ENCODE measurements at regions not wholly inside any gene's neighbourhood (a gene's known extent, or its start where the extent isn't known, plus 50 kb on each side); places are given as distances from the start of the nearest gene placed in this dataset.

DNA sequence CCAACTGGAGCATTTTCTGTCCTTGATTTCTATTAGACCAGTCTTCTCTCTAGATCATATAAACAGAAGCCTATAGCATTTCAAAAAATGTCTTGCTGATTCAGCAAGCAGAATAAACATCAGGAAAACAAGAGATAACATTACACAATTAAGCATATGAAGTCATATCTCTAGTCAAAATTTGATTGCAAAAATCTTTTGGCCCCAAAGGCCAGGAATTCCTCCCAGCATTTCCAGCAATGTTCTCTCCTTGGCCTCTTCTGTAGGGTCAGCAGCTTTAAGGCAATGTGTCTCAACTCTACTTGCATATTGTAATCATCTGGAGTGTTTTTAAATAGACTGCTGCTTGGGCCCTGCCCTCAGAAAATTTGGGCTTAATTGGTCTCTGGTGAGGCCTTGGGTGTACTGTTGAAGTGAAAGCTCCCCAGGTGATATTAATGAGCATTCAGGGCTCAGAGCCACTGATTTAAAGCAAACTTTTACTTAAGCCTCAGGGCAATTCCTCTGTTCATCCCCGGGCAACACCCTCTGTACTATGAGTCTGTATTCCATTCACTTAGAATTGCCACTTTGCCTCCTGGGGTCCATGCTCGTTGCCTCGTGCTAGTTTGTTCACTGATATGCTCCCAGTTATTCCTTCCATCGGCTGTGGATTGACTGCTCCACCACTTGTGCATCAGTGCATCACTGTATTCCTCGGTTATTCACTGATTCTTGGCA, 1072.6 kb downstream of the ROBO2 start:
- no peaks in the 10 kb centered on the region for H3K79me2 ChIP-seq (ENCODE audit: insufficient read depth, low read length)
- H3K4me1 ChIP-seq (ENCODE audit: insufficient read depth, low read length, poor library complexity, severe bottlenecking), result no peaks in the 10 kb centered on the region
- H3K9me3 ChIP-seq (ENCODE audit: insufficient read depth, low read depth, low read length), result no peaks in the 10 kb centered on the region
- no peak overlapping the region for H2AFZ ChIP-seq (ENCODE audit: low read length)
- H3K36me3 ChIP-seq (ENCODE audit: insufficient read depth, low read length), result no peaks in the 10 kb centered on the region
- no peaks in the 10 kb centered on the region for H3F3A ChIP-seq (ENCODE audit: low read depth)
- TF ChIP-seq, protein P1, sequence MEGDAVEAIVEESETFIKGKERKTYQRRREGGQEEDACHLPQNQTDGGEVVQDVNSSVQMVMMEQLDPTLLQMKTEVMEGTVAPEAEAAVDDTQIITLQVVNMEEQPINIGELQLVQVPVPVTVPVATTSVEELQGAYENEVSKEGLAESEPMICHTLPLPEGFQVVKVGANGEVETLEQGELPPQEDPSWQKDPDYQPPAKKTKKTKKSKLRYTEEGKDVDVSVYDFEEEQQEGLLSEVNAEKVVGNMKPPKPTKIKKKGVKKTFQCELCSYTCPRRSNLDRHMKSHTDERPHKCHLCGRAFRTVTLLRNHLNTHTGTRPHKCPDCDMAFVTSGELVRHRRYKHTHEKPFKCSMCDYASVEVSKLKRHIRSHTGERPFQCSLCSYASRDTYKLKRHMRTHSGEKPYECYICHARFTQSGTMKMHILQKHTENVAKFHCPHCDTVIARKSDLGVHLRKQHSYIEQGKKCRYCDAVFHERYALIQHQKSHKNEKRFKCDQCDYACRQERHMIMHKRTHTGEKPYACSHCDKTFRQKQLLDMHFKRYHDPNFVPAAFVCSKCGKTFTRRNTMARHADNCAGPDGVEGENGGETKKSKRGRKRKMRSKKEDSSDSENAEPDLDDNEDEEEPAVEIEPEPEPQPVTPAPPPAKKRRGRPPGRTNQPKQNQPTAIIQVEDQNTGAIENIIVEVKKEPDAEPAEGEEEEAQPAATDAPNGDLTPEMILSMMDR (conservative IDR thresholded peaks at IDR 0.05; ENCODE audit: low read length), result no peak
- no peak for TF ChIP-seq EZH2phosphoT487 (IDR thresholded peaks at IDR 0.05; ENCODE audit: borderline replicate concordance)
- no peaks in the 10 kb centered on the region for H3K9me2 ChIP-seq (replicated peaks; ENCODE audit: low read depth, low read length)
- no peaks in the 10 kb centered on the region for H4K20me1 ChIP-seq (ENCODE audit: insufficient read depth, low read length, poor library complexity, severe bottlenecking)
- H3K9ac ChIP-seq (ENCODE audit: low read depth, low read length, poor library complexity, severe bottlenecking), result no peak overlapping the region
- H3K4me3 ChIP-seq (ENCODE audit: low read length, poor library complexity, severe bottlenecking), result no peak overlapping the region
- no peaks in the 10 kb centered on the region for H3K27me3 ChIP-seq (ENCODE audit: insufficient read depth, low read length, poor library complexity, severe bottlenecking)
- no peak overlapping the region for H3K4me2 ChIP-seq (ENCODE audit: low read depth, low read length, poor library complexity, severe bottlenecking)

DNA sequence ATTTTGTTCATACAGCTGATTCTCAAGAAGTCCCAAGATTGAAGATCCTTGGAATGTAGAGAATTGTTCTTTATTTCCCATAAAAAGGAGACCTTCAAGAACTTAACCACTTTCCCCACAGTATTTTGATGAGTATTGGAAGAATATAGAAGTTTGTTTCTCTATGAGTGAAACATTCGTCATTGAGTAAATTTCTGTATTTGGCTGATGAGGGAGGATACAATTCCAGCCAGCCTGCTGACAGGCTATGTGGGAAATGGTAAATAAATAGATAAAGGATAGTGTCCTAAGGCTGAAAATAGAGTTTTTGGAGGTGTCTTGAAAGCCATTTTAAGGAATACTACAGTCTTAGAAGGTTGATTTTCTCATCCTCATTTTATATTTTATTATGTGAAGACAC, 1076.1 kb downstream of the ROBO2 start:
- H2AFZ ChIP-seq (ENCODE audit: low read length), result no peak overlapping the region
- H3K4me3 ChIP-seq (ENCODE audit: low read length, poor library complexity, severe bottlenecking), result no peak overlapping the region
- no peaks in the 10 kb centered on the region for H4K20me1 ChIP-seq (ENCODE audit: insufficient read depth, low read length, poor library complexity, severe bottlenecking)
- H3K36me3 ChIP-seq (ENCODE audit: insufficient read depth, low read length), result no peaks in the 10 kb centered on the region
- no peaks in the 10 kb centered on the region for H3K9me2 ChIP-seq (replicated peaks; ENCODE audit: low read depth, low read length)
- no peaks in the 10 kb centered on the region for H3F3A ChIP-seq (ENCODE audit: low read depth)
- no peaks in the 10 kb centered on the region for H3K79me2 ChIP-seq (ENCODE audit: insufficient read depth, low read length)
- TF ChIP-seq, protein P1 (conservative IDR thresholded peaks at IDR 0.05; ENCODE audit: low read length), result no peak
- TF ChIP-seq EZH2phosphoT487 (IDR thresholded peaks at IDR 0.05; ENCODE audit: borderline replicate concordance), result no peak
- H3K4me1 ChIP-seq (ENCODE audit: insufficient read depth, low read length, poor library complexity, severe bottlenecking), result no peaks in the 10 kb centered on the region
- H3K27me3 ChIP-seq (ENCODE audit: insufficient read depth, low read length, poor library complexity, severe bottlenecking), result no peaks in the 10 kb centered on the region
- H3K9ac ChIP-seq (ENCODE audit: low read depth, low read length, poor library complexity, severe bottlenecking), result no peak overlapping the region
- no peak overlapping the region for H3K4me2 ChIP-seq (ENCODE audit: low read depth, low read length, poor library complexity, severe bottlenecking)
- no peaks in the 10 kb centered on the region for H3K9me3 ChIP-seq (ENCODE audit: insufficient read depth, low read depth, low read length)

DNA sequence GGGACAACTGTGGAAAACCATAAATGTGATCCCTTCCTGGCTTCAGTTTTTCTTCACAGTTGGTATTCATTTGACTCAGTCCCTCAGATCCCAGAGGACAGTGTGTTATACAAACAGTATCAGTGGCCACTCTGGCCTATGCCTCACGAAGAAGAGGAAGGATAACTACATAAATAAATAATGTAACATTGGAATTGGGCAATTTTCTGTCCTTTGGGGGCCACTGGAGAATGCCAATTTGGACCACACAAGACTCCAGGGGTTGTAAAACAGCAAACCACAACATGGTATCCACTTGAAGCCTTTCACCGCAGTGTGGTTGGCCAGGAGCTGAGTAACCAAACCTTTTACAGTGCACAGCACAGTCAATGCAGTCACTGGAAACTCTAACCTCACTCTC, 1077.0 kb downstream of the ROBO2 start:
- no peaks in the 10 kb centered on the region for H4K20me1 ChIP-seq (ENCODE audit: insufficient read depth, low read length, poor library complexity, severe bottlenecking)
- no peaks in the 10 kb centered on the region for H3K79me2 ChIP-seq (ENCODE audit: insufficient read depth, low read length)
- H3K4me3 ChIP-seq (ENCODE audit: low read length, poor library complexity, severe bottlenecking), result no peak overlapping the region
- H3K9me3 ChIP-seq (ENCODE audit: insufficient read depth, low read depth, low read length), result no peaks in the 10 kb centered on the region
- no peak overlapping the region for H3K4me2 ChIP-seq (ENCODE audit: low read depth, low read length, poor library complexity, severe bottlenecking)
- no peak for TF ChIP-seq EZH2phosphoT487 (IDR thresholded peaks at IDR 0.05; ENCODE audit: borderline replicate concordance)
- TF ChIP-seq, protein P1 (conservative IDR thresholded peaks at IDR 0.05; ENCODE audit: low read length), result no peak
- no peaks in the 10 kb centered on the region for H3K9me2 ChIP-seq (replicated peaks; ENCODE audit: low read depth, low read length)
- H2AFZ ChIP-seq (ENCODE audit: low read length), result no peak overlapping the region
- H3F3A ChIP-seq (ENCODE audit: low read depth), result no peaks in the 10 kb centered on the region
- no peak overlapping the region for H3K9ac ChIP-seq (ENCODE audit: low read depth, low read length, poor library complexity, severe bottlenecking)
- H3K4me1 ChIP-seq (ENCODE audit: insufficient read depth, low read length, poor library complexity, severe bottlenecking), result no peaks in the 10 kb centered on the region
- H3K36me3 ChIP-seq (ENCODE audit: insufficient read depth, low read length), result no peaks in the 10 kb centered on the region
- H3K27me3 ChIP-seq (ENCODE audit: insufficient read depth, low read length, poor library complexity, severe bottlenecking), result no peaks in the 10 kb centered on the region
